H1 (cell line): ENCODE measurements at regions not wholly inside any gene's neighbourhood (a gene's known extent, or its start where the extent isn't known, plus 50 kb on each side); places are given as distances from the start of the nearest gene placed in this dataset.

Experiments
- CTCF ChIA-PET: fragments of 300-600 bp; sonication (Branson Sonifier 250); formaldehyde crosslinking; loops from one replicate; lab custom pipeline; 2021; ENCODE audit not compliant: partially characterized antibody; lab: Charles Lee
- POLR2A ChIA-PET: fragments of 300-600 bp; sonication (Branson Sonifier 250); formaldehyde crosslinking; loops from one replicate; lab custom pipeline; 2021; ENCODE audit warnings: inconsistent platforms; ENCODE audit not compliant: partially characterized antibody; lab: Charles Lee
- DNase-seq, 2 experiments: peaks; one replicate each; pipeline versions ENCODE4 v3.0.0 to v3.0.0-alpha.2; 2010 to 2022; ENCODE audit warnings: low spot score in 2 of 2, low read depth in 1 of 2, mixed read lengths in 1 of 2
- FAIRE-seq: peaks from 2 replicates; lab custom pipeline; 2011; peaks lifted over from hg19 to GRCh38; lab: Jason Lieb, UNC
- H2AFZ ChIP-seq: 2 replicates; pipeline ENCODE4 v1.8.1; 2012; ENCODE audit warnings: low read length, inconsistent platforms
- H2AK5ac ChIP-seq: 2 replicates; pipeline ENCODE4 v1.6.1; 2013; ENCODE audit warnings: low read depth, low read length
- H2BK120ac ChIP-seq: replicated peaks from 2 replicates; pipeline ENCODE3; 2013; ENCODE audit warnings: low read depth, low read length, inconsistent platforms
- H2BK12ac ChIP-seq: 2 replicates; pipeline ENCODE4 v1.6.1; 2013; ENCODE audit warnings: low read depth, low read length
- H2BK15ac ChIP-seq: 2 replicates; pipeline ENCODE4 v1.6.1; 2013; ENCODE audit warnings: low read length
- H2BK20ac ChIP-seq: 2 replicates; pipeline ENCODE4 v1.6.1; 2013; ENCODE audit warnings: low read length
- H2BK5ac ChIP-seq: 2 replicates; pipeline ENCODE4 v1.6.1; 2013; ENCODE audit warnings: low read depth, low read length
- H3K14ac ChIP-seq: 2 replicates; pipeline ENCODE4 v1.6.1; 2013; ENCODE audit warnings: inconsistent platforms; ENCODE audit not compliant: insufficient read length
- H3K18ac ChIP-seq: 2 replicates; pipeline ENCODE4 v1.6.1; 2013; ENCODE audit warnings: low read length; ENCODE audit errors: extremely low read depth
- H3K23ac ChIP-seq: 2 replicates; pipeline ENCODE4 v1.6.1; 2013; ENCODE audit warnings: inconsistent platforms; ENCODE audit not compliant: insufficient read length
- H3K23me2 ChIP-seq: 2 replicates; pipeline ENCODE4 v1.6.1; 2013; ENCODE audit warnings: low read depth, low read length
- H3K27ac ChIP-seq: 2 replicates; pipeline ENCODE4 v1.6.1; 2011; ENCODE audit warnings: low read depth, low read length, inconsistent platforms
- H3K27me3 ChIP-seq, 4 experiments: replicated peaks in 1 of 4; 1 replicate in 1 of 4; 2 replicates in 3 of 4; pipeline versions ENCODE4 v1.6.1 to v1.8.1; 2011 to 2013; ENCODE audit warnings: low read length in 3 of 4, mild to moderate bottlenecking in 3 of 4, inconsistent platforms in 2 of 4, mixed read lengths in 2 of 4, moderate library complexity in 1 of 4; ENCODE audit not compliant: control insufficient read depth in 3 of 4, insufficient read depth in 3 of 4; ENCODE audit errors: extremely low read depth in 1 of 4
- H3K36me3 ChIP-seq, 4 experiments: 2 replicates each; pipeline versions ENCODE4 v1.6.1 to v1.8.1; 2011 to 2013; ENCODE audit warnings: mild to moderate bottlenecking in 4 of 4, low read length in 3 of 4, moderate library complexity in 2 of 4, control low read depth in 1 of 4, inconsistent platforms in 1 of 4; ENCODE audit not compliant: insufficient read depth in 4 of 4, control insufficient read depth in 2 of 4
- H3K4ac ChIP-seq: replicated peaks from 2 replicates; pipeline ENCODE3; 2013; ENCODE audit warnings: low read length, low read depth, mixed read lengths, inconsistent platforms; ENCODE audit not compliant: insufficient read length
- H3K4me1 ChIP-seq, 4 experiments: replicated peaks in 1 of 4; 1 replicate in 1 of 4; 2 replicates in 3 of 4; pipeline versions ENCODE4 v1.6.1 to v1.8.1; 2011 to 2013; ENCODE audit warnings: low read length in 3 of 4, inconsistent platforms in 2 of 4, mixed read lengths in 1 of 4; ENCODE audit not compliant: insufficient read depth in 4 of 4, control insufficient read depth in 3 of 4
- H3K4me2 ChIP-seq, 2 experiments: 2 replicates each; pipeline versions ENCODE4 v1.6.1 to v1.8.1; 2011 to 2013; ENCODE audit warnings: low read depth in 2 of 2, low read length in 2 of 2, control low read depth in 1 of 2, inconsistent platforms in 1 of 2, mild to moderate bottlenecking in 1 of 2; ENCODE audit not compliant: insufficient read depth in 1 of 2
- H3K4me3 ChIP-seq, 4 experiments: fragments of 200-600, 300-600 bp in 1 of 4; sonication (generic), shearing (Covaris generic), sonication (Bioruptor Twin) in 1 of 4; 2 replicates each; pipeline versions ENCODE4 v1.5.1 to v1.8.1; 2011 to 2016; ENCODE audit warnings: low read length in 4 of 4, low read depth in 3 of 4, control low read depth in 2 of 4, inconsistent platforms in 2 of 4, mild to moderate bottlenecking in 2 of 4, mixed read lengths in 1 of 4, moderate library complexity in 1 of 4; ENCODE audit not compliant: insufficient read depth in 2 of 4; ENCODE audit errors: extremely low read depth in 1 of 4
- H3K56ac ChIP-seq: replicated peaks from 2 replicates; pipeline ENCODE3; 2013; ENCODE audit warnings: low read depth, mild to moderate bottlenecking, mixed read lengths, low read length, inconsistent platforms; ENCODE audit not compliant: insufficient read length
- H3K79me1 ChIP-seq: 2 replicates; pipeline ENCODE4 v1.6.1; 2013; ENCODE audit warnings: low read depth, low read length, control low read depth
- H3K79me2 ChIP-seq, 2 experiments: 2 replicates each; pipeline versions ENCODE4 v1.6.1 to v1.8.1; 2012 to 2013; ENCODE audit warnings: low read length in 2 of 2, mild to moderate bottlenecking in 2 of 2, inconsistent platforms in 1 of 2; ENCODE audit not compliant: insufficient read depth in 2 of 2, control insufficient read depth in 1 of 2
- H3K9ac ChIP-seq, 4 experiments: replicated peaks in 1 of 4; 1 replicate in 1 of 4; 2 replicates in 3 of 4; pipeline versions ENCODE4 v1.6.1 to v1.8.1; 2011 to 2013; ENCODE audit warnings: low read depth in 3 of 4, low read length in 3 of 4, control low read depth in 2 of 4, mild to moderate bottlenecking in 2 of 4, moderate library complexity in 2 of 4, inconsistent platforms in 1 of 4; ENCODE audit errors: extremely low read depth in 1 of 4
- H3K9me3 ChIP-seq, 2 experiments: 2 replicates each; pipeline versions ENCODE4 v1.6.1 to v1.8.1; 2012 to 2013; ENCODE audit warnings: mild to moderate bottlenecking in 2 of 2, moderate library complexity in 2 of 2, control low read depth in 1 of 2, inconsistent platforms in 1 of 2, low read depth in 1 of 2, low read length in 1 of 2, mixed read lengths in 1 of 2; ENCODE audit not compliant: insufficient read depth in 2 of 2
- H4K20me1 ChIP-seq, 2 experiments: replicated peaks in 1 of 2; 2 replicates each; pipeline versions ENCODE3 to v1.8.1; 2011 to 2013; ENCODE audit warnings: inconsistent platforms in 2 of 2, low read length in 2 of 2, mild to moderate bottlenecking in 1 of 2; ENCODE audit not compliant: insufficient read depth in 2 of 2, control insufficient read depth in 1 of 2
- H4K5ac ChIP-seq: 2 replicates; pipeline ENCODE4 v1.6.1; 2013; ENCODE audit warnings: low read length, low read depth, mixed read lengths, inconsistent platforms; ENCODE audit not compliant: insufficient read length
- H4K8ac ChIP-seq: 2 replicates; pipeline ENCODE4 v1.8.0; 2013; ENCODE audit warnings: mild to moderate bottlenecking, moderate library complexity, low read length, inconsistent platforms; ENCODE audit not compliant: insufficient read depth; ENCODE audit errors: extremely low read depth
- H4K91ac ChIP-seq: replicated peaks from 2 replicates; pipeline ENCODE3; 2013; ENCODE audit warnings: low read length, mixed read lengths, inconsistent platforms; ENCODE audit not compliant: insufficient read length
- ATF3 ChIP-seq: IDR thresholded peaks from 2 replicates; pipeline ENCODE4 v1.6.1; 2011; ENCODE audit warnings: low read depth, mild to moderate bottlenecking, low read length; ENCODE audit not compliant: insufficient read depth
- BACH1 ChIP-seq: IDR thresholded peaks from 2 replicates; pipeline ENCODE4 v1.6.1; 2012; ENCODE audit warnings: low read length, improper control_type of control experiment
- BRCA1 ChIP-seq: IDR thresholded peaks from 2 replicates; pipeline ENCODE4 v1.6.1; 2012; ENCODE audit warnings: low read depth, low read length, improper control_type of control experiment
- KDM4A ChIP-seq: IDR thresholded peaks from one replicate; pipeline ENCODE4 v1.7.1; 2012; ENCODE audit warnings: low read depth, mild to moderate bottlenecking, moderate library complexity, low read length, inconsistent platforms; ENCODE audit not compliant: severe bottlenecking
- RFX5 ChIP-seq: IDR thresholded peaks from 2 replicates; pipeline ENCODE4 v1.6.1; 2011; ENCODE audit warnings: low read depth, low read length, improper control_type of control experiment, borderline replicate concordance
- WGBS, 2 experiments: shearing (Covaris generic) in 1 of 2; methylation state at CpG; one replicate each; pipeline versions ENCODE4 v1.1.6 to v1.1.7; 2013 to 2015; ENCODE audit warnings: low lambda C conversion rate in 2 of 2, mixed read lengths in 2 of 2, inconsistent platforms in 1 of 2, low coverage in 1 of 2, missing lambda C conversion rate in 1 of 2; ENCODE audit not compliant: insufficient replicate concordance in 2 of 2, insufficient coverage in 1 of 2, insufficient read length in 1 of 2; ENCODE audit errors: extremely low coverage in 1 of 2, missing lambda C conversion rate in 1 of 2; 5-methylcytosine and 5-hydroxymethylcytosine counted together

- no peaks in the 10 kb centered on the region for H3K79me1 ChIP-seq
- H2BK12ac ChIP-seq = no peak overlapping the region
- H2BK15ac ChIP-seq = no peak overlapping the region
- H3K27ac ChIP-seq = no peak overlapping the region
- H4K5ac ChIP-seq = no peak overlapping the region
- no peak overlapping the region for H3K56ac ChIP-seq
- no peak overlapping the region for H3K14ac ChIP-seq
- no peaks in the 10 kb centered on the region for H3K36me3 ChIP-seq
- no peak for TF ChIP-seq RFX5
- TF ChIP-seq ATF3 = no peak
- no peak for TF ChIP-seq KDM4A
- TF ChIP-seq BACH1 = no peak
- no peak for TF ChIP-seq BRCA1
- H4K20me1 ChIP-seq = no peaks in the 10 kb centered on the region
- no peak overlapping the region for H2BK120ac ChIP-seq
- H3K23ac ChIP-seq = no peak overlapping the region
- no peaks in the 10 kb centered on the region for H3K9me3 ChIP-seq
- H3K18ac ChIP-seq = no peak overlapping the region
- H3K4me2 ChIP-seq = no peak overlapping the region
- 88% methylated on average over 3 of the region's 3 CpGs; no CpG with 5 or more reads in 1 of the 2 experiments for WGBS, 2 experiments
- no peaks in the 10 kb centered on the region for H3K27me3 ChIP-seq
- H4K8ac ChIP-seq = no peak overlapping the region
- H2AFZ ChIP-seq = no peak overlapping the region
- no peak overlapping the region for H2BK20ac ChIP-seq
- no peak overlapping the region for H3K9ac ChIP-seq
- ChIA-PET CTCF (no interaction called here), POLR2A (no interaction called here)
- no peak overlapping the region for H2AK5ac ChIP-seq
- H3K79me2 ChIP-seq = no peaks in the 10 kb centered on the region
- DNase-seq (no peak), FAIRE-seq (no peak)
- H3K4ac ChIP-seq = no peak overlapping the region
- no peak overlapping the region for H4K91ac ChIP-seq
- no peaks in the 10 kb centered on the region; the same call in 1 of the 2 replicates for H3K23me2 ChIP-seq
- H2BK5ac ChIP-seq = no peak overlapping the region
- H3K4me3 ChIP-seq = no peak overlapping the region
- no peaks in the 10 kb centered on the region for H3K4me1 ChIP-seq
Measured at GRCh38 chr1:83503153-83503552, 495.8 kb downstream of the TTLL7 start.
